KMS-11 (cell line): ENCODE measurements at regions not wholly inside any gene's neighbourhood (a gene's known extent, or its start where the extent isn't known, plus 50 kb on each side); places are given as distances from the start of the nearest gene placed in this dataset.

ENCODE experiments used
- H2AFZ ChIP-seq: fragments of 200-600 bp; sonication (generic); 2 replicates; pipeline ENCODE4 v1.6.1; 2016; ENCODE audit warnings: antibody characterized with exemption, mixed run types, low read depth
- H3K27ac ChIP-seq: fragments of 200-600 bp; sonication (generic); 2 replicates; pipeline ENCODE4 v1.6.1; 2016; ENCODE audit warnings: mild to moderate bottlenecking, mixed run types
- H3K27me3 ChIP-seq: fragments of 200-600 bp; sonication (generic); 2 replicates; pipeline ENCODE4 v1.6.1; 2017; ENCODE audit warnings: mild to moderate bottlenecking, low read depth, mixed run types, moderate library complexity; ENCODE audit not compliant: insufficient read depth
- H3K36me3 ChIP-seq: fragments of 200-600 bp; sonication (generic); 2 replicates; pipeline ENCODE4 v1.6.1; 2017; ENCODE audit warnings: mild to moderate bottlenecking, mixed run types; ENCODE audit not compliant: insufficient read depth
- H3K4me1 ChIP-seq: fragments of 200-600 bp; sonication (generic); 2 replicates; pipeline ENCODE4 v1.6.1; 2016; ENCODE audit warnings: mild to moderate bottlenecking, low read depth, mixed run types; ENCODE audit not compliant: poor library complexity, severe bottlenecking
- H3K4me2 ChIP-seq: fragments of 200-600 bp; sonication (generic); 2 replicates; pipeline ENCODE4 v1.7.0; 2016; ENCODE audit warnings: mild to moderate bottlenecking, mixed run types
- H3K4me3 ChIP-seq: fragments of 200-600 bp; sonication (generic); IDR thresholded peaks from 2 replicates; pipeline ENCODE4 v1.6.1; 2017; ENCODE audit warnings: low read depth, low read length, mixed read lengths; ENCODE audit not compliant: insufficient read depth
- H3K79me2 ChIP-seq: fragments of 200-600 bp; sonication (generic); 2 replicates; pipeline ENCODE4 v1.6.1; 2016; ENCODE audit warnings: low read depth, mixed run types; ENCODE audit not compliant: insufficient read depth
- H3K9ac ChIP-seq: fragments of 200-600 bp; sonication (generic); 2 replicates; pipeline ENCODE4 v1.6.1; 2016; ENCODE audit warnings: mild to moderate bottlenecking, mixed run types
- H4K20me1 ChIP-seq: fragments of 200-600 bp; sonication (generic); 2 replicates; pipeline ENCODE4 v1.6.1; 2016; ENCODE audit warnings: mild to moderate bottlenecking, mixed run types; ENCODE audit not compliant: insufficient read depth
- CTCF ChIP-seq: fragments of 200-600 bp; sonication (generic); conservative IDR thresholded peaks from 2 replicates; pipeline ENCODE4 v1.6.1; 2017; ENCODE audit warnings: low read depth, mild to moderate bottlenecking, antibody characterized with exemption, low read length, moderate library complexity, mixed read lengths

GRCh38 chr2:198945496-198945895, 512.2 kb downstream of the SATB2 start:
- H3K4me1 ChIP-seq, result no peaks in the 10 kb centered on the region
- no peaks in the 10 kb centered on the region for H4K20me1 ChIP-seq
- H3K27me3 ChIP-seq, result no peaks in the 10 kb centered on the region
- no peaks in the 10 kb centered on the region for H3K79me2 ChIP-seq
- H2AFZ ChIP-seq, result no peak overlapping the region
- H3K36me3 ChIP-seq, result no peaks in the 10 kb centered on the region
- no peak overlapping the region for H3K4me2 ChIP-seq
- no peak overlapping the region for H3K4me3 ChIP-seq
- H3K27ac ChIP-seq, result no peak overlapping the region
- H3K9ac ChIP-seq, result no peak overlapping the region
- no peak for TF ChIP-seq CTCF

GRCh38 chr2:198930170-198930569, 527.6 kb downstream of the SATB2 start:
- H3K79me2 ChIP-seq, result no peaks in the 10 kb centered on the region
- no peak for TF ChIP-seq CTCF
- no peak overlapping the region for H3K9ac ChIP-seq
- H3K4me2 ChIP-seq, result no peak overlapping the region
- no peak overlapping the region for H3K4me3 ChIP-seq
- no peak overlapping the region for H3K27ac ChIP-seq
- no peak overlapping the region for H2AFZ ChIP-seq
- no peaks in the 10 kb centered on the region for H3K4me1 ChIP-seq
- no peaks in the 10 kb centered on the region for H4K20me1 ChIP-seq
- H3K27me3 ChIP-seq, result no peaks in the 10 kb centered on the region
- H3K36me3 ChIP-seq, result no peaks in the 10 kb centered on the region

- Histone ChIP-seq H3K79me2 (no peaks in the 10 kb centered on the region), H3K4me3 (no peak overlapping the region), H2AFZ (no peak overlapping the region), H3K27ac (no peak overlapping the region), H4K20me1 (no peaks in the 10 kb centered on the region), H3K4me1 (no peaks in the 10 kb centered on the region), H3K27me3 (no peaks in the 10 kb centered on the region), H3K4me2 (no peak overlapping the region), H3K9ac (no peak overlapping the region), H3K36me3 (no peaks in the 10 kb centered on the region)
- TF ChIP-seq CTCF, result no peak
Observed at GRCh38 chr2:198928026-198928425, 529.7 kb downstream of the SATB2 start.

- no peak overlapping the region for H2AFZ ChIP-seq
- no peaks in the 10 kb centered on the region for H4K20me1 ChIP-seq
- H3K4me2 ChIP-seq, result no peak overlapping the region
- no peaks in the 10 kb centered on the region for H3K79me2 ChIP-seq
- H3K4me1 ChIP-seq, result peaks cover 15% of the 10 kb centered on the region
- no peak overlapping the region for H3K4me3 ChIP-seq
- no peak overlapping the region for H3K27ac ChIP-seq
- no peak overlapping the region for H3K9ac ChIP-seq
- H3K36me3 ChIP-seq, result no peaks in the 10 kb centered on the region
- no peaks in the 10 kb centered on the region for H3K27me3 ChIP-seq
- TF ChIP-seq CTCF, result no peak
Observed at GRCh38 chr2:198917926-198918720, 539.6 kb downstream of the SATB2 start.
